MV-4-11 (cell line): ENCODE measurements at regions not wholly inside any gene's neighbourhood (a gene's known extent, or its start where the extent isn't known, plus 50 kb on each side); places are given as distances from the start of the nearest gene placed in this dataset.

Experiments
- DNase-seq: peaks from one replicate; lab custom pipeline; 2025; lab: John Stamatoyannopoulos, UW

DNA sequence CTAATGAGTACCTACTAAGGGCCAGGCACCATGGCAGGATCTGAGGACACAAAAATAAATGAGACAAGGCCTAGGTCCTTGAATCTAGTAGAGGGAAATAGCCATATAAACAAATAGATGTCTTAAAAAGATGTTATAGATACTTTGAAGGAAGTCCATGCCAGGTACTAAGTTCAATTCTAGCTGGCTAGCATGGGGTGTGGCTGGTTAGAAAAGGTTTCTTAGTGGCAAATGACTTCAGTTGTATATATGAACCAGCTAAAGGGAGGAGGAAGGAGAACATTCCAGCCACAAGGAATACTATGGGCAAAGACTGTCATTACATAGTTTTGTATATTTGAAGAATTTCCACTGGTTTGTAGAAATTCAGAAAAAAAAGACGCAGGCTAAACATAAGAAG, 133.6 kb upstream of the BMP4 start:
- DNase-seq = no peak

DNA sequence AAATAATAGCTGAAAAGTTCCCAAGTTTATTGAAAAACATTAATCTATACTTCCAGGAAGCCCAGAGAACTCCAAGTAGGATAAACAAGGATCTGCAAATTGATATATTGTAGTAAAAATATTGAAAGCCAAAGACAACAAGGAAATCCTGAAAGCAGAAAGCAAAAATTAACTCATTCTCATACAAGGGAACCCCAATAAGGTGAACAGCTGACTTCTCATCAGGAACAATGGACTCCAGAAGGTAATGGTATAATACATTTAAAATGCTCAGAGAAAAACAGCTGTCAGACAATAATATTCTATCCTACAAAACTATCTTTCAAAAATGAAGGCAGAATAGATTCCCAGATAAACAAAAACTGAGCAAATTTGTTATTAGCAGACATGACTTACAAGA, 138.1 kb upstream of the BMP4 start:
- DNase-seq = no peak

DNA sequence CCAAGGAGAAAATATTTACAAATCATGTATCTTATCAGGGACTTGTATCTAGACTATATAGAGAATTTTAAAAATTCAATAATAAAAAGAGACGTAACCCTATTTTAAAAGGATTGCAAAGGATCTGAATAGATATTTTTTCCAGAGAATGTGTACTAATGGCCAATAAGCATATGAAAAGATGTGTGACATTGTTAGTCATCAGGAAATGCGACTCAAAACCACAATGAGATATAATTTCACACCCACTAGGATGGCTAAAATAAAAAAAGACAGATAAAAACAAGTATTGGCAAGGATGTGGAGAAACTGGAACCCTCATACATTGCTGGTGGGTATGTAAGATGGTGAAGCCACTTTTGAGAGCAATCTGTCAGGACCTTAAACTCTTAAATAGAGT, 141.9 kb upstream of the BMP4 start:
- no peak for DNase-seq

GRCh38 chr14:54102051-54102456, 145.4 kb upstream of the BMP4 start:
- DNase-seq = no peak

GRCh38 chr14:54102530-54102929, 145.9 kb upstream of the BMP4 start:
- DNase-seq = no peak

- DNase-seq = no peak
Measured at GRCh38 chr14:54104601-54105145, 148.0 kb upstream of the BMP4 start.

GRCh38 chr14:54105406-54105805, 148.8 kb upstream of the BMP4 start:
- no peak for DNase-seq

DNA sequence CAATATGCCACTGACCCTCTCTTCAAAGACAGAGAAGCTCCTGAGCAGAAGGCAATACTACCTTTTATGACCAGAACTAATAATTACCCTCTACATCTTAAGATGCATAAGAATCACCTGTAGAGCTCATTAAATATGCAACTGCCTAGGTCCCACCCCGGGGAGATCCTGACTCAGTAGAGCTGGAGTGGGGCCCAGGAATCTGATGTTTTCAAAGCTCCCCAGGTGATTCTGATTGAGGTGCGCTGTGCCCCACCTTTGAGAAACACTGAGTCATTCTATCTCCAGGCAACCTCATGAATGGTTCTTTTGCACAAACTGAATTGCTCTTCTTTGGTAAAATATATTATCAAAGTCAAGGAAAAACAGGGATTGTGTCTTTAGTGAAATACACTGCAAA, 149.3 kb upstream of the BMP4 start:
- no peak for DNase-seq

DNA sequence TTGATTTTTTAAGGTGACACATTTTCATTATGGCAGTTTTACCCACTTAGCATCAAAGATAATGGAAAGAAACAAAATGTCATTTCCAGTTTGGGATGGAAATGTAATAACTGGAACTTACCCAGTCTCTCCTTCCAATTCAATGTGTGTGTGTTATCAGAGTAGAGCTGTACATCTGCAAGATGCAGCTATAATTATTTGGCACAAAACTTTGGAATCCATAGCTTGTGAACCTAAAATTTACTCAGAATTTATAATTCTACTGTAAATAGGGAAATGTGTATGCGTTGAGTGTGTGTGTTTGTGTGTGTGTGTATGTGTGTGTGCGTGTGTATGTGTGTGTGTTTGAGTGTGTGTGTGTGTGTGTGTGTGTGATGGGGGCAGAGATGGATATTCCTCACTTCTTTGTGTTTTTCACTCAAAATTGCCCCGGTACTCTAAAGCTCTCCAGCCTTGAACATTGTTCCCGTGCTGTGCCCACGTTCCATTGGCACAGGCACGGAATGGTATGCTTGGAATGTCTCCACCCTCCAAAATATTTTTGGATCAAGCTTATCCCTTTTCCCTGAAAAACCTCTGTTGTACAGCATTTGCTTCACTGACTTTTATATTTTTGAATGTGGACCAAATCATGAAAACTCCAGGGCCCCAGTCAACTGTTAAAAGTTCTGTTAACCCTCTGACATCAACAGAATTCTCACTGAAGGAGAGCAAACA, 150.2 kb upstream of the BMP4 start:
- DNase-seq = no peak

- no peak for DNase-seq
Measured at GRCh38 chr14:54108481-54109471, 152.2 kb upstream of the BMP4 start.

- no peak for DNase-seq
Measured at GRCh38 chr14:54109521-54110120, 153.0 kb upstream of the BMP4 start.

- DNase-seq = no peak
Measured at GRCh38 chr14:54114941-54115340, 158.3 kb upstream of the BMP4 start.

DNA sequence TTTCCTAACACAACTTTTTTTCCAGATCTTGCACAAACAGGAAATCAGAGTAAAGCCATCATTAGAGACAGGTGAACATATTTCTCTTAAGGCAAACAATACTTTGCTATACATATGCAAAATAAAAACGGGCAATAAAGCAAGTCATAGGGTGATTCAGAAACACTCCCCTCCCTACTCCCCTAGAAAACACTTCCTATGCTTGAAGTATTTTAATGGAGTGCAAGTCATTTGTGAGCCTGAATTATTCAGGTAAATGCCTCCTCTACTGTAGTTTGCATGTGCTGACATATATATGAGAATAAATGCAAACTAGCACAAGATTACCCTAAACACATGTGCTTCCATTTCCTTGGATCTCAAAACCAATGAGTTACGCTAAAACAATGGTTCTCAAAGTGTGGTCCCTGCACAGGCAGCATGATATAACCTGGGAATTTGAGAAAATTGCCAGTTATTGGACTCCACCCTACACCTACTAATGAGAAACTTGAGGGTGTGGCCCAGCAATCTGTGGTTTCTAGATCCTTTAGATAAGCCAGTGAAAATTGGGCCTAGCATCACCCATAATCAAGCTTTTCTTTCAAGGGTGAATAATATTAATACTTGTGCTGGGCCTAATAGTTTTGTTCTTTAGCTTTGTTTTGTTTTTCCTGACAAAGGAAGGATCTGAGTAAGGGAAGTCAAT, 159.7 kb upstream of the BMP4 start:
- DNase-seq = no peak

- no peak for DNase-seq
Measured at GRCh38 chr14:54116972-54117371, 160.3 kb upstream of the BMP4 start.

DNA sequence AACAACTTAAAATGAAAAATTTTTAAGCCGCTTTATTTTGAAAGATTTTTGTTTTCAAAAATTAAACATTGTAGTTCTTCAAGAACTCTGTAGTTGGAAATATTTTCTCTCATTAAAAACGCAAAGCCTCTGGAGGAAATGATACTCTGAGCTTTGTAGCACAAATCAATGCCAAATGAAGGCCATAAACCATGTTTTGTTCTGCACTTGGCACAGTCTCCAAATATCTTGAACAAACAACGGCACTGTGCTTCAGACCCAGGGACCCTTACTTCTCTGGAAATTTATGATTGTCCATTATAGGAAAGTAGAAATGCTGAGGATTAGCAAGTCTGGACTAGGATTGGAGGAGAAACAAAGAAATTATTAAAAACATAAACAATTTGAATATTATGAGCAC, 160.8 kb upstream of the BMP4 start:
- no peak for DNase-seq

DNA sequence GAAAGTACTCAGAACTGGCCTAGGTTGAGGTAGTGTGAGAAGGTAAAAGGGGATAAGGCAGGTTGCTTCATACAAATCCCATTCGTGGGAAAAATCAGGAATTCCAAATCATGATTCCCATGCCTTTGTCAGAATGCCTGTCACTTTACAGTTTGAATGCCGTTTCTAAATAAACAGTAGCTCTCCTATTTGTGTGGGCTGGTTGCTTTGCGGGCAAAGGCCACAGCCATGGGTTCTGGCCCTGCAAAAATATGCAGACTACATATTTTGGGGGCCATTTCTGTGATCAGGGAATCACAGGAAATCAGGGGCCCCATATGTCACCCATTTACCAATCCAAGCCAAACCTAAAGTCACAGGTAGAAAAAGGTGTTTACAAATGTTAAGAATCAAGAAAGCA, 161.3 kb upstream of the BMP4 start:
- no peak for DNase-seq

- DNase-seq = no peak
Measured at GRCh38 chr14:54120260-54120659, 163.6 kb upstream of the BMP4 start.

- DNase-seq = no peak
Measured at GRCh38 chr14:54121466-54122027, 164.9 kb upstream of the BMP4 start.

GRCh38 chr14:54123841-54124240, 167.2 kb upstream of the BMP4 start:
- no peak for DNase-seq

- no peak for DNase-seq
Measured at GRCh38 chr14:54125109-54125508, 168.5 kb upstream of the BMP4 start.

GRCh38 chr14:54126947-54127346, 170.3 kb upstream of the BMP4 start:
- DNase-seq = no peak

GRCh38 chr14:54127526-54127925, 170.9 kb upstream of the BMP4 start:
- no peak for DNase-seq
